Activated CD4-positive, alpha-beta T cell treated with anti-CD3 and anti-CD28 coated beads for 4 hours (primary cell): ENCODE measurements at regions not wholly inside any gene's neighbourhood (a gene's known extent, or its start where the extent isn't known, plus 50 kb on each side); places are given as distances from the start of the nearest gene placed in this dataset.

Experiments used
- DNase-seq, 2 donors: peaks; one replicate each; pipeline ENCODE4 v3.0.0-alpha.2; 2020

DNA sequence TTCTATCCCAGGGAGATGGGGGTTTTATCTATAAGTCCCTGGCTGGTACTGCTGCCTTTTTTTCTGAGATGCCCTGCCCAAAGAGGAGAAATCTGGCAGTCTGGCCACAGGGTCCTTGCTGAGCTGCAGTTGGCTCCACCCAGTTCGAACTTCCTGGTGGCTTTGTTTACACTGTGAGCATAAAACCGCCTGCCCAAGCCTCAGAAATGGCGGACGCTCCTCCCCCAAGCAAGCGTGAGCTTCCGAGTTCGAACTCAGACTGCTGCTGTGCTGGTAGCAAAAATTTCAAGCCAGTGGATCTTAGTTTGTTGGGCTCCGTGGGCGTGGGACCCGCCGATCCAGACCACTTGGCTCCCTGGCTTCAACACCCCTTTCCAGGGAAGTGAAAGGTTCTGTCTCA lies 126.8 kb upstream of the SUCLG2 start:
- DNase-seq: no peak

DNA sequence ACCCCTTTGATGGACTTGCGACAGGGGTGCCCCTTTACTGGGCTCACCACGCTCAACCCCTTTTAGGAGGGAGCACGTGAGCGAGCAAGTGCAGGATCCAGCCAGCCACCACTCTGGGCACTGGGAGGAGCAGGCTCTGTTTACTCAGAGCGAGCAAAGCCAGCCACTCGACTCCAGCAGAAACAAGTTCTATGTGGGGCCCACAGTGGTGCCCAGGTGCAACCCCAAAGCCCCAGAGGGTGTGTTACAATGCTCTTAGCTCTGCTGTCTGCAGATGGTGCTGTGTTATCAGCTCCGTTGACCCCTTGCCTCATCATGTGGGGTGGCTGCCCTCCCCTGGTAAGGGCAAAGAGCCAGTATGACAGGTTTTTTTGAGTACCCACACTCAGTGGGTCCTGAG lies 120.3 kb upstream of the SUCLG2 start:
- no peak for DNase-seq

DNA sequence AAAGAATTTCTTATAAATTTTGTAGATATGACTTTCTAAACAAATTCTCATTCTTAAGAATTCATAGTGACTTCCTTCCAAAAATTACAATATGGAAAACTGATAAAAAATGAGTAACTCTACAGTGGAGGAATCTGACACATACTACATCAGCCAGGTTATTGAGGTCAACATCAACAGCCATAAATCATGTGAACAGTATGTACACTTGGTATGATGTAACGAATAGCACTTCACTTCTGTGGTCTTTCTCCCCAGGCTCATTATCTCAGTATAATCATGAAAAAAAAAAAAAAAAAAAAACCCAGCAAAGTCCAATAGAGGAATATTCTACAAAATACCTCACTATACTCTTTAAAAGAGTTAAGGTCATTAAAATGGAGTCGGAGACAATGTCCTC lies 111.2 kb upstream of the SUCLG2 start:
- DNase-seq: no peak

DNA sequence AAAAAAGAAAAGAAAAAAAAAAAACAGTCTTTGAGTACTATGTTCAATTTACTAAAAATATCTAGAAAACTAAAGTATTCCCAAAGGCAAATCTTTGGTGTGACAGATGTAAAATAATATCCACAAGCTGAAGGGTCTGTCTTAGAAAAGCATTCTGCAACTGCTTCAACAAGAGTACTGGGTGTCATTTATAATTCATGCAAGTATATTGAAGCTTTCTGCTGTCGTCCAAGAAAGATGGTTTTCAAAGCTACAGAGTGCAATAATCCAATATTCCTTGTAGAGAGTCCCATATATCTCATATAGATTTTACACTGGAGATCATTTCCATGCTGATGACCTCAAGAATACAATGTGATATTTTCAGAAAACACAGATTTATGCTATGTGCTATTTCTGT lies 90.9 kb upstream of the SUCLG2 start:
- DNase-seq: no peak

DNA sequence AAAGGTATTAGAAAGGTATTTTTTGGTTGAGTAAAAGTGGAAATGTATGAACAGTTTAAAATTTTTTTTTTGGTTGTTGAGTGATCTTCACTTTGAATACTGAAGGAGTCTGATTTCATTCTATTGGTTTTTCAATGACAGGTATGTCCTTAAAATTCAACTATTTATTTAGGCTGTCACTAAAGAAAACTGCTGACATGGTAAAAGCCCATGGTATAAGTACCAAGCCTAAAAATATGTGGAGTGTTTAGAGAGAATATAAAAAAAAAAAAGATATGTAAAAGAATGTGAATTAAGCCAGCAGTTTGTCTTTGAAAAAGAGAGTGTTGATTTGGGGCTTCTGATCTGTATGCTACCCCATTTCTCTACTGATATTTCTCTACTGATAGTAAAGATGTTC lies 90.3 kb upstream of the SUCLG2 start:
- DNase-seq: no peak

DNA sequence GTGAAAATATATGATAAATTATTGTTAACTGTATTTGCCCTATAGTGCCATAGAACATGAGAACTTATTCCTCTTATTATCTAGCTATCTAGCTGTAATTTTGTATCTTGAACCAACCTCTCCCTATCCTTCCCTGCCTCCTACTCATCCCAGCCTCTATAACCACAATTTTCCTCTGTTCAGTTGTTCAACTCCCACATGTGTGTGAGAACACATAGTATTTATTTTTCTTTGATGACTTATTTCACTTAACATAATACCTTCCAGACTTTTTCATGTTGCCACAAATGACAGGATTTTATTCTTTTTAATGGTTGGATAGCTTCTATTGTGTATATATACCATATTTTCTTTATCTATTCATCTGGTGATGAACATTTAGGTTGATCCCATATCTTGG lies 85.4 kb upstream of the SUCLG2 start:
- DNase-seq: no peak

DNA sequence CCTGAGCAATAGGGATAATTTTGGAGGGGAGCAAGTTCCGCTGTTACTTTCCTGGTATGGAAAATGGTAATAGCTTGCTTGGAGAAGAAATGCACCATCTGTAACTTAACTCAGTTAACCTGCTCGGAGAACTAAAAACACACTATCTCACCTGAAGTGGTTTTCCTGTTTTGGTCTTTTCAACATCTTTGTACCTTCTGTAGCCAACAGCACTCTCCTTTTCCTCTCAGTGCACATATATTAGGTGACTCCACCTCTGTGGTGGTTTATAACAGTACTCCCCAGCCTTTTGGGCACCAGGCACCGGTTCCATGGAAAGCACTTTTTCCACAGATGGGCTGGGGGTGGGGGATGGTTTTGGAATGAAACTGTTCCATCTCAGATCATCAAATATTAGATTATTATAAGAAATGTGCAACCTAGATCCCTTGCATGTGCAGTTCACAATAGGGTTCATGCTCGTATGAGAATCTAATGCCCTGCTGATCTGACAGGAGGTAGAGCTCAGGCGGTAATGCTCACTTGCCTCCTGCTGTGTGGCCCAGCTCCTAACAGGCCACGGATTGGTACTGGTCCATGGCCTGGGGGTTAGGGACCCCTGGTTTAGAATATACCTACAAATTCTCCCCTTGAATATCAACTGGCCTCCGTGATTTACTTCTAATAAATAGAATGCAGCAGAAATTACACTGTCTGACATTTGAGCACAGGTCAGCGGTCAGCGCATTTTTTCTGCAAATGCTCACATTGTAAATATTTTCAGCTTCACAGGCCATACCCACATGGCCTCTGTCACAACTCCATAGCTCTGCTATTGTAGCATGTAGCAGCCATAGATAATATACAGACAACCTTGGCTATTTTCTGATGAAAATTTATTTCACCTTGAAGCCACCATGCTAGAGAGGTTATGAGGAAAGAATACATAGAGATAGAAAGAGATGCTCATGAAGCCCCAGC lies 83.8 kb upstream of the SUCLG2 start:
- no peak for DNase-seq

DNA sequence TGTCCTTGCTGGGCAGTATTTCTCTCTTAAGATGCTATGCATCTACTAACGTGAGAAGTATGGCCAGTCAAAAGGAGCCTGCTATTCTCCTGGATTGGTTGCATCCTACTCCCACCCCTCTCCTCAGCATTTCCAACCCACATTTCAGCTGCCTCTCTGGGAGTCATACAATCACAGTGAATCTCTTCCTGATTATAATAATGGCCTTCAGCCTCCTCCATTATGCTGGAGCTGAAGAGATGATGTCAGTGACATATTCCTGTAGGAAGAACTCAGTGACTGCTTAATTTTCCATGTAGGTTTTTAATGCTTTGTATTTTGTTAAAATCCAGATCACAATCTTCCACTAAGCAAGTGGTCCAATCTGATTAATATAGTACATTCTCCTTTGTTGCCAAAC lies 82.7 kb upstream of the SUCLG2 start:
- no peak for DNase-seq

DNA sequence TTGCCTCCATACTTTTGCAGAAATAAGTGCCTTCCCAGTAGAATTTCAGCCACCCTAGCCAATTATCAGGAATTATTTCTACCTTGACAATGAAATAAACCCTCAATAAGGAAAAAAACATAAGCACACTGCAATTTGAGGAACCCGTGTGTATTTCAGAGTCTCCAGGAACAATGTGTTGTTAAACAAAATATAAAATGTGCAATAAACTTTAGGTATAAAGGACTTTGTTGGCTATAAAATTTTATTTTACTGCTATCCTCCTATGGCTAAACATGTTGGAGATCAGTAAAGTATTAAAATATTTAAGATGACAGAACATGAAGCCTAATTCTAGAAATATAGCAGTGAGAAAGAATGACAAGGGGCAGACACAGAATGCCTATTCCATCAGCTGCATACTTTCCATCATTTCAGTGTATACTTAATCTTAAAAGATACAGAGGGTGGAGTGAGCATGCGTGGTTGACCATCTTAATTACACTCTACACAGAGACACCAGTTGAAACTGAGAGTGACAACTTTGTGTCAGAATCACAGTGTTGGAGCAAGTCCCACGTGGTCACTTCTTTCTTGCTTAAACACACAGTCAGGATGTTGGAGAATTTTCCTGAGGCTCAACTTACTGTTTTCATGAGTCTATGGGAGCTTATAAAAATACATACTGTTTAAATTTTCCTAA lies 79.0 kb upstream of the SUCLG2 start:
- no peak for DNase-seq

DNA sequence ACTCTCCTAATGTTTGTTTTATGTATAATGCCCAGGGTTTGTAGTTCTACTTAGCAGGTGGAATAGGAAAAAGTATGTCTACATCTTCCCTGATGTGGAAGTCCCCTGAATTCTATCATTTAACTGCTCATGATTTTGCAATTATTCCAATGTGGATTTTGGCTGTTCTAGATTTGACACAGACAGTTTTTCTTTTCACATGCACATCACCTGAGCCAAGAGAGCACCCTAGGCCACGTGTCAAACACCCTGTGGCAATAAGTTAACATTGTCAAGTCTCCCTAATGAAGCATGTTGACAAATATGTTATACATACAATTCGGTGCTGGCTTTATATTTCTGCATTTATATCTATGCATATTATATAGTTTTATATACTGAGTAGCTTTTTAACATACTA lies 70.0 kb upstream of the SUCLG2 start:
- no peak for DNase-seq

DNA sequence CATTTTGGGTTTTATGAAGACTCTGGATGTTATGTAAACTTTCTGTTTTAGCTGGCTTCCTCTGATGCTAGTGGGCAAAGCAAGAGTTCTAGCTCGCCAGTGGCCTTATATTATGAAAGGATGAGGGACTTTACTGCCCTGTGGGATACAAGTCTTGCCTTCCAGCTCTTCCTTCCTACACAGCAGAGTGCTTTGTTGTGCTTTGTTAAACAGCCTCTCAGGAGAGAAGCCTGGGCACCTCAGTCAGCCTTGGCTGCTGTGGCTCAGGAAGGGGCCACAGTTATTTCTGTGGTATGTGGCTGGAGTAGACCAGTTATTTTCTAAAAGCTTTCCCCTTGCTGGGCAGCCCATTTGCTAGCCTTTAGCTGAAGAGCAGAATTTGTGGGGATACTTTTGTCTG lies 69.5 kb upstream of the SUCLG2 start:
- no peak for DNase-seq

DNA sequence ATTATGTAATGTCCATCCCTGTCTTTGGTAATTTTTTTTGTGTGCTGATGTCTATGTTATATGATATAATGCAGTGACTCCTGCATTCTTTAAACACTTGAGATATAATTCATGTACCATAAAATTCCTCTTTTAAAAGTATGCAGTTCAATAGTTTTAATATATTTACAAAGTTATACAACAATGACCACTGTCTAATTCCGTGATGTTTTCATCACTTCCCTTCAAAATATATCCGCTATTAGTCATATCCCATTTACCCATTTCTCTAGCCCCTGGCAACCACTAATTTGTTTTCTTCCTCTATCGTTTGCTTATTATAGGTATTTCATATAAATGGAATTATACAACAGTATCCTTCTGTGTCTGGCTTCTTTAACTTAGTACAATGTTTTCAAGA lies 64.9 kb upstream of the SUCLG2 start:
- DNase-seq: no peak

DNA sequence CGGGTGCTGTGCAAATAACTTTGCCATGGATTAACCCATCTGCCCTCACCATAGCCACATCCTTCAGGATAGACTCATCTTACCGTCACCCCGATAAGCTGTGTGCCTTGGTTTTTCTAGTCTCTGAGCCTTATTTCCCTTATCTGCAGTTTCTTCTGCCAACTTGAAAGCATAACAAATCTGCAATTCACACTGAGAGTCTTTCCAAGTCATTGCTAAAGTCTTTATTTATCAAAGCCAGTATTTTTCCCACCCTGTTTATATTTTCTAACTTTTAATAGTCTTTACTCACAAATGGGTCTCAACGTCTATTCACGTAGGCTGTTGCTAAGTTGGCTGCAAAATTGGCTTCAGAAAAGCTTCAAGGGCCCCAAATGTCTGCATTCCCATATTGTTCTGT lies 61.6 kb upstream of the SUCLG2 start:
- DNase-seq: no peak

DNA sequence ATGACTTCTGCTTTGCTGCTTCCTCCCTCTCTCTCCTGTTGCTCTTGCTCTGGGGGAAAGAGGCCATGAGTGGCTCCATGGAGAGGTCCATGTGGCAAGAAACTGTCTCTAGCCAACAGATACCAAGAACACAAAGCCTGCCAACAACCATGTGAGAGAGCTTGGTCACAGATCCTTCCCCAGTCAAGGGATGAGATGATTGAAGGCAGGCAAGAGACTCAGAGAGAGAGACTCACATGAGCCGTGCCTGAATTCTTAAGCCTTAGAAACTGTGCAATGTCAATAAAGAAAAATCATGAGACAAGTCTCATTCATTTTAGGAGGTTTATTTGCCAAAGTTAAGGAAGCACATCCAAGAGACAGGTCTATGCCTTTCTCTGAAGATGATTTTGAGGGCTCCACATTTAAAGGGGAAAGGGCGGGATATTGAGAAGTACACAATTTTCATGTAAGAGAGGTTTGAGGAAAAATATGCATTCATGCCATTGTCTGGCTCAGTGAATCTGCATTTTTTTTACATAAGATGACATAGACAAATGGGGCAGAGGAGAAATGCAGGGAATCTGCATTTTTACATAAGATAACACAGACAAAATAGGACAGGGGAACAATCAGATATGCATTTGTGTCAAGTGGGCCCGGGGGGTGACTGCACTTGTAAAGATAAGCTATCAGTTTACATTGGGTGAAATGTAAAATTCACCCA lies 59.5 kb upstream of the SUCLG2 start:
- DNase-seq: no peak

DNA sequence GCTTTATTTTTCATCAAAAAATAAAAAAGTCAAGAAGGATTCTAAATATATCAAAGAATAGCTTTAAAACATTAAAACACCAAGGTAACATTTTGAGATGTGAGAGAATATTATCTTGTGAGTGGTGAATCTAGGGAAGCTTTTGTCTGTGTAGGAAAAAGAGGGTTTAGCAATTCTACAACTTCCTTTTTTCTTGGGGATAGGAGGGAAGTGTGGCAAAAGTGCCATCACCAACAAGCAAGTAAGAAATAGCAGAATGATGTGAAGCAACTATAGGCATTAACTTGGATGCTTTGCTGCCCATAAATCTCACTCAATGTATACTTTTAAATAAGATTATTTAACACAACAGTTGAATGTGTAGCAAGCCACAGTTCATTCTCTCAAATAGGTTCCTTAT lies 57.8 kb upstream of the SUCLG2 start:
- DNase-seq: no peak

DNA sequence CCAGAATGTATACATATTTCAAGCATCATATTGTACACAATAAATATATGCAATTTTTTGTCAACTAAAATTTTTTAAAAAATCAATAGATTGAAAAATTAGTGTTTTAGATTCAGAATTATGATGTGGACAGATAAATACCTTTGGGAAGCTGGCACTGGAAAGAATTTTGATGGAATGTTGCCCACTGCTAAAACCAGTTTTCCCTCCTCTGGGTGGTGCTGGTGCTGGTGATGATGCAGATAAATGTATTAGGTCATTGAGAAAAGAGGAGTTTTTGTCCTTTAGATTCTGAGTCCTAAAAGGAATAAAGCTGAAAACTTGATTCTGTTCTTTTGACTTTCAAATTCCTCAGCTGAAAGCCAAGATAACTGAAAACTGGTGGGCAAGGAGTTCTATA lies 56.0 kb upstream of the SUCLG2 start:
- no peak for DNase-seq

DNA sequence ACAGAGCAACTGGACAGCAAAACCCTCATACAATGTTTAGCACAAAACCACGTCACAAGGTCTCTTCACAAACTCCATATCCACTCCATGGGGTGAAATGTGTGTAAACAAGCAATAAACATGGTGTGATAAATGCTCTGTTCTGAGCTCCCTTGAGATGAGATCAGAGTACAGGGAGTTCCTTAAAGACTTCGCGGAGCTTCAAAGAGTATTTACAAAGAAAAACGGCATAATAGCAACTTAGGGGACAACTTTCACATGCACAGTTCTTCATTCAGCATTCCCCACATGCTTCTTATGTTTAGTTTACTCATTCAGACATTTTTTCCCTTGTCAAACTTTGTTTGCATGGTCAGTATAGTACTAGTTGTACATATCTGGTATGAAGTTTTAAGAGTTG lies 52.5 kb upstream of the SUCLG2 start:
- no peak for DNase-seq

DNA sequence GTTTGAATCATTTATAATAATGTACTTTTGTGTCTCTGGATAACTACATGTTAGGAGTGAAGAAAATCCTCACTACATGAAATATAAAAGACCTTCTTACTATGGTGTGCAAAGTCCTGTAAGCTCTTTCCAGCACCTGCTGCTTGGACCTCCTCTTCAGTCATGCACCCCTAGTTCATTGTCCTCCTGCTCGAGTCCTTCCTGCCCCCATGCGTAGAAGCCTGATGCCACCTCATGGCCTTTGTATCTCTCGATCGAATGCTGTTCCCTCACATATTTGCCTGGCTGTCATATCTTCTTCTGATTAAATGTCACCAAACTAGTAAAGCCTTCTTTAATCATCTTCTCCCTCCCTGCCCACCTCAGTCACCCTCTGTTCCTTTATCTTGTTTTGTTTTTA lies 49.9 kb upstream of the SUCLG2 start:
- no peak for DNase-seq
